Neural progenitor cell (in vitro differentiated cells): ENCODE measurements at regions not wholly inside any gene's neighbourhood (a gene's known extent, or its start where the extent isn't known, plus 50 kb on each side); places are given as distances from the start of the nearest gene placed in this dataset.

Experiments
- CTCF ChIP-seq: fragments of 200-600 bp; sonication (generic); IDR thresholded peaks from 2 replicates; pipeline ENCODE4 v1.5.1; 2017; ENCODE audit warnings: antibody characterized with exemption, mild to moderate bottlenecking
- EZH2 ChIP-seq: fragments of 200-600 bp; sonication (generic); IDR thresholded peaks from 2 replicates; pipeline ENCODE4 v1.6.1; 2017; ENCODE audit warnings: antibody characterized with exemption, mild to moderate bottlenecking, moderate library complexity
- EZH2phosphoT487 ChIP-seq: fragments of 200-600 bp; sonication (generic); IDR thresholded peaks from 2 replicates; pipeline ENCODE4 v1.6.1; 2017; ENCODE audit warnings: antibody characterized with exemption

GRCh38 chr9:26779062-26779461 lies 113.5 kb downstream of the CAAP1 start:
- no peak for TF ChIP-seq CTCF
- TF ChIP-seq EZH2, result no peak
- TF ChIP-seq EZH2phosphoT487, result no peak
